Brain microvascular endothelial cell (primary cell): ENCODE measurements at regions not wholly inside any gene's neighbourhood (a gene's known extent, or its start where the extent isn't known, plus 50 kb on each side); places are given as distances from the start of the nearest gene placed in this dataset.

Experiments used
- DNase-seq: peaks from one replicate; pipeline ENCODE4 v3.0.0-alpha.2; 2020
- H3K27ac ChIP-seq: fragments of 250-450 bp; sonication (Bioruptor Pico); 2 replicates; pipeline ENCODE4 v1.5.1; 2020; ENCODE audit warnings: mild to moderate bottlenecking, moderate library complexity
- H3K27me3 ChIP-seq: fragments of 250-450 bp; sonication (Bioruptor Pico); replicated peaks from 2 replicates; pipeline ENCODE4 v1.5.1; 2020; ENCODE audit warnings: mild to moderate bottlenecking
- H3K36me3 ChIP-seq: fragments of 250-450 bp; sonication (Bioruptor Pico); replicated peaks from 2 replicates; pipeline ENCODE4 v1.5.1; 2020; ENCODE audit warnings: mild to moderate bottlenecking
- H3K4me3 ChIP-seq: 2 replicates; pipeline ENCODE4 v1.5.1; 2011; ENCODE audit warnings: low read depth, mild to moderate bottlenecking, control low read depth, low read length, moderate library complexity
- CTCF ChIP-seq: IDR thresholded peaks from 2 replicates; pipeline ENCODE4 v1.5.1; 2011; ENCODE audit warnings: low read depth, mild to moderate bottlenecking, moderate library complexity, low read length, control low read depth, inconsistent platforms; ENCODE audit errors: missing control alignments
- in situ Hi-C: cut with HindIII; loops from 2 replicates; pipeline ENCODE4 v1.10.0; 2017; ENCODE audit warnings: low sequenced_read_pairs, low pct_ligation_motif_present

DNA sequence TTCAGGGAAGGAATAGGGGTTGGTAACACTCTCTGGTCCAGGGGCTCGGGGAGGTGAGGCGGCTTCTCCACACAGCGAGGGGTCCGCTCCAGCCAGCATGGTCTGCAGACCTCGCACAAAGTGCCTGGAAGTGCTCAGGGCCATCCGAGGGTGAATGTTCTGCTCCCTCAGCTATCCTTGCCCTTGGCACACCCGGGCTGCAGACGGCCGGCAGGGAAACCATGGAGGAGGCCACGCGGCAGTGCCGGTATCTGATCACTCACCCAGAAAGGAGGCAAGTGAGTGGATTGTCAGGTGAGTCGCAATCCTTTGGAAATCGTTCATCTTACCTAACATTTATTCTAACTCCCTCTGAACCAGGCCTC is 62.0 kb downstream of the DLL1 start:
- no peak for DNase-seq
- TF ChIP-seq CTCF = no peak
- Histone ChIP-seq H3K27me3 (no peaks in the 10 kb centered on the region), H3K36me3 (no peaks in the 10 kb centered on the region), H3K27ac (no peak overlapping the region), H3K4me3 (no peak overlapping the region)
- in situ Hi-C loops = no loop called here

DNA sequence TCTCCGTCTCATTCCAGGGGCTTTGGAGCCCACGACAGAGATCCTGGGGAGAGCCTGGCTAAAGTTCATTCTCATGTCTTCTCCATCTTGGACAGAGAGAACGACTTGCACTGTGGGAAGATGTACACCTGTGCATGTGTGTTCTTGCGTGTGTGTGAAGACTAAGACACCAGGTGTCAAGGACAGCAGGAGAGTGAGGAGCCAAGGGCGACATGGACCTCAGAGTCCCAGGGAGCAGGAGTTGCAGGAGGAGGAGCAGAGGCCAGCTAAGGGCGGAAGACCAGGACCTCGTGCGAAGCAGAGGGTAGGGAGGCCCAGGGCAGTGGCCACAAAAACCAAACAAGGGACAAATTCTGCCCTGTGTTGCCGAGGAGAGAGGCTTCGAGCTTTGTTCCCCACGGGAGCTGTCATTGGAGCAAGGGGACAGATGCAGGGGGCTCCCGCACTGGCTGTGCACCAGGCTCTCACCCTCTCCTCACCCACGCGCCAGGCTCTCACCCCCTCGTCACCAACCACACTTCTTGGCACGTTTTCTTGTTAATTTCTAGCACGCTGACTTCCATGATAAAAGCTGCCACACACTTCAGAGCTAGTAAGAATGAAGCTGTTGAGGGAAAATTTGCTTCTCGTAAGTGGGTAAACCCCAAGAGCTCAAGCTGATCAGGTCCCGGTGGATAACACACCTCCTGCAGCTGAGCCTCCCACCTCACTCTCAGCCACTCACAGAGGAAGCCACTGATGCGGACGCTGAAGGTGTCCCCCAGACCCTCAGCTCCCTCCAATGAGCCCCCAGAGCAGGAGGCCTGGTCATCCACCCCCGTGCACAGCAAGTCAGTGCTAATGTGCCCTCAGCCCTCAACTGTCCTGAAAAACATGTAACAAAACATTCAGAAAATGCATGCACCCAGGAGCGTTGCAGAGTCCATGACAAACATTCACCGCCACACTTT is 62.6 kb downstream of the DLL1 start:
- Histone ChIP-seq H3K4me3 (no peak overlapping the region), H3K27me3 (no peaks in the 10 kb centered on the region), H3K36me3 (no peaks in the 10 kb centered on the region), H3K27ac (no peak overlapping the region)
- no peak for DNase-seq
- TF ChIP-seq CTCF = no peak
- in situ Hi-C loops = no loop called here

- Histone ChIP-seq H3K36me3 (no peaks in the 10 kb centered on the region), H3K4me3 (no peak overlapping the region), H3K27me3 (no peaks in the 10 kb centered on the region), H3K27ac (no peak overlapping the region)
- TF ChIP-seq CTCF = no peak
- in situ Hi-C loops = no loop called here
- DNase-seq = no peak
Observed at GRCh38 chr6:170227521-170227983, 63.3 kb downstream of the DLL1 start.

DNA sequence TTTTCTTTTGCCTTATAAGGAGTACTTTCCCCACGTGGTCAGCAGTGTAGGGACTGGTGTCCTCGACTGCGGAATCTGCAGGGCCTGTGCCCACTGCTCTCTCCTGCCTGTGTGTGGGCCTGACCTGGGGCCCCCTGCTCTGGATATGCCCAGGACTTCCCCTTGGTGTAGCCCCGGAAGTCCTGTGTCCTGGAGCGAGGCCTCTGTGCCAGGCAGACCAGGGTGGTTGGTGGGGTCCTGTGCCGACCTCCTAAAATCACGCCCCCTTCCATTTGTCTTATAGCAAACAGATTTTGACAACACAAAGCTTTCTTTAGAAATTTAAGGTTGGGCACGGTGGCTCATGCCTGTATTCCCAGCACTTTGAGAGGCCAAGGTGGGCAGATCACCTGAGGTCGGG is 64.2 kb downstream of the DLL1 start:
- TF ChIP-seq CTCF = no peak
- no peak for DNase-seq
- Histone ChIP-seq H3K27me3 (no peaks in the 10 kb centered on the region), H3K4me3 (no peak overlapping the region), H3K27ac (no peak overlapping the region), H3K36me3 (no peaks in the 10 kb centered on the region)
- in situ Hi-C loops = no loop called here

- no peak for DNase-seq
- no peak overlapping the region for H3K27ac ChIP-seq
- no peak overlapping the region for H3K4me3 ChIP-seq
- no peaks in the 10 kb centered on the region for H3K27me3 ChIP-seq
- no peaks in the 10 kb centered on the region for H3K36me3 ChIP-seq
- TF ChIP-seq CTCF = no peak
- in situ Hi-C loops = no loop called here
Observed at GRCh38 chr6:170225852-170226417, 64.9 kb downstream of the DLL1 start.
